ENCODE measurements at regions not wholly inside any gene's neighbourhood (a gene's known extent, or its start where the extent isn't known, plus 50 kb on each side); places are given as distances from the start of the nearest gene placed in this dataset.
A peak's percentile ranks its signal among the peaks of the same experiment; 100 is the strongest.

- no peak for DNase-seq (ENCODE audit: low read depth)
Measured at GRCh38 chr3:115524549-115524948, 98.8 kb upstream of the GAP43 start.

GRCh38 chr3:115525731-115526130, 97.6 kb upstream of the GAP43 start:
- DNase-seq (ENCODE audit: low read depth): no peak

- no peak for DNase-seq (ENCODE audit: low read depth)
Measured at GRCh38 chr3:115533218-115533617, 90.1 kb upstream of the GAP43 start.

- DNase-seq (ENCODE audit: low read depth): no peak
Measured at GRCh38 chr3:115536171-115536570, 87.1 kb upstream of the GAP43 start.

- DNase-seq (ENCODE audit: low read depth): peak; percentile 9
Measured at GRCh38 chr3:115537669-115538068, 85.6 kb upstream of the GAP43 start.

- DNase-seq (ENCODE audit: low read depth): no peak
Measured at GRCh38 chr3:115547207-115547606, 76.1 kb upstream of the GAP43 start.

- no peak for DNase-seq (ENCODE audit: low read depth)
Measured at GRCh38 chr3:115548611-115549010, 74.7 kb upstream of the GAP43 start.

GRCh38 chr3:115549071-115549470, 74.2 kb upstream of the GAP43 start:
- DNase-seq (ENCODE audit: low read depth): no peak

GRCh38 chr3:115550285-115550761, 73.0 kb upstream of the GAP43 start:
- no peak for DNase-seq (ENCODE audit: low read depth)

- DNase-seq (ENCODE audit: low read depth): no peak
Measured at GRCh38 chr3:115551016-115551415, 72.3 kb upstream of the GAP43 start.

GRCh38 chr3:115552007-115552406, 71.3 kb upstream of the GAP43 start:
- no peak for DNase-seq (ENCODE audit: low read depth)

- DNase-seq (ENCODE audit: low read depth): no peak
Measured at GRCh38 chr3:115553796-115554486, 69.4 kb upstream of the GAP43 start.

GRCh38 chr3:115554487-115554807, 68.9 kb upstream of the GAP43 start:
- no peak for DNase-seq (ENCODE audit: low read depth)

- no peak for DNase-seq (ENCODE audit: low read depth)
Measured at GRCh38 chr3:115562636-115563267, 60.6 kb upstream of the GAP43 start.

GRCh38 chr3:115563984-115564383, 59.3 kb upstream of the GAP43 start:
- no peak for DNase-seq (ENCODE audit: low read depth)

GRCh38 chr3:115571413-115571812, 51.9 kb upstream of the GAP43 start:
- no peak for DNase-seq (ENCODE audit: low read depth)

All from ELR (cell line).